ENCODE measurements at regions not wholly inside any gene's neighbourhood (a gene's known extent, or its start where the extent isn't known, plus 50 kb on each side); places are given as distances from the start of the nearest gene placed in this dataset.
"Not testable (repeated sequence)": the region's sequence is repeated elsewhere in the genome, so short reads cannot be mapped to it uniquely, and the experiment has no call there.

DNA sequence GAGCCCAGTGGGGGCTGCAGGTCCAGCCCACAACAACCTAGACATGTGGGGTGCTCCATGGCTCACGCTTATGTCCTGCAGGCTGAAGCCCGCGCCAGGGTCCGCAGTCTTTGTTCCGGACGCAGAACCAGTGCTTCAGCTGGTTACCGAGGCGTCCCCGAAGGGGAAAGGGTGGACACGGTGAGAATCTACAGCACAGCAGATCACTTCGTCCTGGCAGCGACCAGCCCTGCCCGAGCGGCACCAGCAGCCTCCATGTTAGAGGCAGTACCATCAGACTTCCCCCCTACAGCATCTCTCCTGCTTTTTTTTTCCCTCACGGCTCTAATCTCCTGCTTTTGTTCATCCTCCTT lies 1736.4 kb downstream of the TP53TG3F start:
- no peak for DNase-seq (ENCODE audit: low read depth)

DNA sequence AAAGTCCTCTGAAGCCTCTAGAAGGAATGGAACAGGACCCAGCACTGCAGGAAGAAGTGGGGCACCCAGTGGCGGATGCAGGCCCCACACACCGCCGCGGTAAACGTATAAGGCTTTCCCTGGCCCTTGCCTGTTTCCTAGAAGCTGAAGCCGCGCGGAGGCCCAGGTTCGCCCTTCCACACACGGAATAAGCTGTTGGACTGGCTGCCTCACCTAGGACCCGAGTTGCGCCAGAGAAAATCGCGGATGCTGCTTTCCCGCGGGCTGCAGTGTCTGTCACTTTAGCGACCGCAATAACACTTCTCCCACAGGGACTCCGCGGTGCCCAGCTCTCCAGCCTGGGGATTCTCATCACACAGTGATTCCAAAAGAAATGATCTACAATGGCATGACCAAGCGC lies 1736.9 kb downstream of the TP53TG3F start:
- no peak for DNase-seq (ENCODE audit: low read depth)

DNA sequence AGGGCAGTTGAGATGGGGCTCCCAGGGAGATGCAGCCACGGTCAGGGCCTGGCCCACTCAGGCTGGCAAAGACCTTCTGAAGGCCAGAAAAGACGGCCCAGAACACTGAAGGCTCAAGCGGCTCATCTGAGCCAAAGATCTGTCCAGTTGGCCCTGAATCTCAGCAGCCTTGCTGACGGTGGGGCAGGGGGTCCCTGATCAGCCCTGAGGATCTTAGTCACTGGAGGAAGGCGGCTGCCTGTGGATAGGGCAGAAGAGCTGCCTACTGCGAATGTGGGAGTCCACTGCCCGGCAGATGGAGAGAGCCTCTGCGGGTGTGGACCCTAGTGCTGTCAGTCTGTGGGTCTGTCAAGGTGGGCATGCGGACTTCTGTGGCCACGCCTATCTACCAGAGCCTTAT lies 1738.2 kb downstream of the TP53TG3F start:
- no peak for DNase-seq (ENCODE audit: low read depth)

DNA sequence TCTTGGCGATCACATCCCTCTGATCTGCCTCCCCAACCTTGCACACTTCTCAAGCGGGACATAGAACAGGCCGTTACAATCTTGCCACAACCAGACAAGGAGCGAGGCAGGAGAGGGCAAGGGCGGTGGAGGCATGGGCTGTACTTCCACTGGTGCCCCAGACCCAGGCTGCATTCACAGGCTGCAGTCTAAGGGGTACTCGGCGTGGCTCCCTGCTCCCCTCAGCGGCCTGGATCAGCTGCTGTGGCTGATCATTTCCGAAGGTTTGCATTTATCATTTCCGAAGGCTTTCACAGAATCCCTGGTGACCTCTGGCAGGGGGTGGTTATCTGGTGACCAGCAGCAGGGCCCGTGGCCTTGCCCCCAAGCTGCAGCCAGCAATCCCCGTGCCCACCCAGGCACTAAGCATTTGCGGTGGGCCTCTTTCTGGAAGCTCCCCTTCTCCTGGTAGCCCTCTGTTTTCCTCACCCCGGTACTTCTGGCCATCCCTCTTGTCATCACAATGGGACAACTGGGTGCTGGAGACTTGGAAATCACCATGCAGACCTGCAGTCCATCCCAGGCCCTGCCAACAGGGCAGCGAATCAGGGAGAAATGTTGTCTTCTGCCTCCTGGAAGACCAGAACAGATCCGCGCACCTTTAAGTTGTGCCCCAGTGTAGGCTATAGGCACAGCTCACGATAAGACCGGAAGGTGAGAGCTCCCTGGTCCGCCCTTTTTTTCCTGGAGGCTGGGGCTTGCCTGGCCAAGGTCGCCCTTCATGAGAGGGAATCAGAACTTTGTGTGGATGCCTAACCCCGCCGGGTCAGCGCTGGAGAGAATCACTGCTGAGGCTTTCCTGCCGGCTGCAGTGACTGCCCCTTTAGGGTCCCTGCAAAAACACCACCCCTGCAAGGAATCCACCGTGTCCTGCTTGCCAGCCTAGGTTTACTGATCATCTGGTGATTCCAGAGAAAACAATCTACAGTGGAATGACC lies 1739.1 kb downstream of the TP53TG3F start:
- no peak for DNase-seq (ENCODE audit: low read depth)

DNA sequence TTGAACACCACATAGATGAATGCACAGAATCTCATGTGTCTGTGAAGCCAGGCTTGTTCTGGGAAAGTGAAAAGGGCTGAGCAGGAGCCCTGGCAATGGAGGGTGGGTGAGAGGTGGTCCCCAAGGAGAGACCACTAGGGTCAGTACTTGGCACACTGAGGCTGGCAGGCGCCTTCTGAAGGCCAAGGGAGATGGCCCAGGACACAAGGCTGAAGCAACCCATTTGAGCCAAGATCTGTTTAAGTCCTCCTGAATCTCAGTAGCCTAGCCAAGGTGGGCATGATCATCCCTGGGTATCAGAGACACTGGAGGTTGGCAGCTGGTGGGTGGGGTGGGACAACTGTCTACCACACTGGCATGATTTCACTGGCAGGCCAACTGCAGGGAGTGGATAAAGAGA lies 1741.2 kb downstream of the TP53TG3F start:
- DNase-seq (ENCODE audit: low read depth), result no peak

DNA sequence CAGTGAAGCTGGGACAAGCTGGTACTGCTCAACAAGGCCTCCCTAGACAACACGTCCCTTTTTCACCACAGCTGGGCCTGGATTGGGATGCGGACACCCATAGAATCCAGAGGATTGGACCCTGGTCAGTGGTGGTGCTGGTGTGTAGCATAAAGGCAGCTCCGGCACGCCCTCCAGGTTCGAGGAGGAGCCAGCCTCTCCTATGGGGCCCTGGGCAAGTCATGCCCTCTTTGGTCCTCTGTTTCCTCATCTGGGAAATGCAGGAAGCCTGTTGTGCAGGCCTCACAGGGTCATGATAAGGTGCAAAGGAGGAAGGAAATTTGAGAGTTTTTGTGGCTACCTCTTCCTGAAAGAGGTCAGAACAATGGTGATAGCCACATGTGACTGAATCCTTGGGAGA lies 1741.7 kb downstream of the TP53TG3F start:
- no peak for DNase-seq (ENCODE audit: low read depth)

DNA sequence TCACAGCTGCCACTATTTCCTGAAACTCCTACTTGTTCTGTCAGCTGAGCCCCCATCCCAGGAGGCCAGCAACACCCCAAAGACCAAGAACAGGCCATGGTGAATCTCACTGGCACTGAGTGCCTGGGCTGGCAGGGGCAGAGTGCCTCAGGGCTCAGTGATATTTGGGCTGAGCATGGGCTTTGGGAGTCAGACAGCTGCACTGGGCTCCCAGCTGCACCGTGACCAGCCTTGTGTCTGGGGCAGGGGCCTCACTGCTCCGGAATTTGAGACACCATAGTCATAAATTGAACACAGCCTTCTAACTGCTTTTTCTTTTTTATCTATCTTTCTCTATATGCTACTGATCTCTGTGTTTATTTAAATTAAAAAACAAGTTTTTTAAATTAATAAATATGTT lies 1744.2 kb downstream of the TP53TG3F start:
- no peak for DNase-seq (ENCODE audit: low read depth)

DNA sequence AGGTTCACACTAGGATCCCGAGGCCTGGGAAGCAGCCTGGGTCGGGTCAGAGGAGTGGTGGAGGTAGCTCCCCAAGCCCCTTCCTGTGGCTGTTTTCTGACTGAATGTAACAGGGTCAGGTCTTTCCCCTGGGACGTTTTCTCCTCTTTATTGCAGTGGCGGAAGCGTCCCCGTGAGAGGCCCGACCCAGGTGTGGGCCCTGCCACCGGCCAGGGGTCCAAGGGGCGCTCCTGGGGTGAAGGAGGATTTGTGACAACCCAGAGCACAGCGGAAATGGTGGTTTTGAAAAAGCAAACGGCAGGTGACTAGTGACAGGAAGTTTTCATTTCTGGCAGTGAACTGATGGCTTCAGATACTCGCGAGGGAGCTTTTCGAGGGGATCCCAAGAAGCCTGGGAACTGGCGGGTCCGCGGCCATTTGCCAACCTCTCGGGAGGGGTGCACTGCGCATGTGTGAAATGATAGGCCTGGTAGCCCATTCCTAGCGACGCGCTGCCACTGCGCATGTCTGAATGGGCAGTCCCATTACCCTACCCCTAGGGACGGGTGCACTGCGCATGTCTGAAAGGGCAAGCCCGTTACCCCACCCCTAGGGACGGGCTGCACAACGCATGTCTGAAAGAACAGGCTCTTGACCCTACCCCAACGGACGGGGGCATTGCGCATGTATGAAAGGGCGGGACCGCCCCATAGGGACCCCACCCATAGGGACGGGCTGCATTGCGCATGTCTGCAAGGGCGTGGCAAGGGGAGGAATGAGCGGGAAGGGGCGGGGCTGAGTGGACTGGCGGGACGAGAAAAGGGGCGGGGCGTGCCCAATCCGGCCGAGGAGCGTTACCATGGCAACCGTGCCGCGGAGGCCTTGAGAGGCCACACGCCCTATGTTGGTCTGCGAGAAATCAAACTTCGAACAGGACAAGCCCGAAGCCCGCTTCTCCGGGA lies 1747.9 kb downstream of the TP53TG3F start:
- DNase-seq (ENCODE audit: low read depth), result no peak

DNA sequence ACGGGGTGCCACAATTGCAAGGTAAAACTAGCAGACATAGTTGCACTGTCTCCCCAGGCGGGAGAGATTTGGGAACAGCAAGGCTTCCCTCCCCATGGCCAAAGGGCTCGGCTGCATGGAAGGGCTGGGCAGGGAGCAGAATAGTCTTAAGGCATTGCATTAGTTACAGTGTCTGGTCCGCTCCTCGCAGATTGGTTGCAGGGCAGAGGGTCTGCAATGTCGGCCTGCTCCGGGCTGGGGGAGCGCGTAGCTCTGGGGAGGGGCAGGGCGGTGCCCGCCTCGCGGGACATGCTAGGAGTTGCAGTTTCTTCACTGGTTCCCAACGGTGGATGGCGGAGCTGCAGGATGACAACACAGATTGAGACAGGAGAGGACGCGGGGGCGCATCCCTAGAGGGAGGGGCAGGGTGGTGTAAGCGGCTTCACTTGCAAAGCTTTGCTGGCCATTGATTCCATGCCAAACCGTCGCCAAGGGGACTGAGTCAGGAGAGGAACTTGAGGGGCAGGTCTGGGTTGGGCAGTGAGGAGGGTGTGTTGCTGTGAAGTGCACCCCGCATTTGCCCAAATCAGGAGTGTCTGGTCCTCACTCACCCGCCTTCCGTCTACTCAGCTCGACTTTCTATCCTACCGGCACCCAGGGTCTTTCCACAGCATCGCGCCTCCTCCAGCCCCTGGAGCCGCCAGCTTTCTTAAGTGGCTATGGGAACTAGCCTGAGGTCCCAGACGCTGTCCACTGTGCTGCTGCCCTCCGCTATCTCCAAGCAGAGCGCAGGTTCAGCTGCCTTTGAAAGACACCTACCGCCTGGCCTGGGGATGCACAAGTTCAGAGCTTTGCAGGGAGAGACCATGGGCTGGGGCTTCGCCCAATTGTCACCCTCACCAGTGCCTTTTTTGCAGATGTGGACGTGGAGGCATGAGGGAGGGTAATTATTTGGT lies 1748.9 kb downstream of the TP53TG3F start:
- no peak for DNase-seq (ENCODE audit: low read depth)

DNA sequence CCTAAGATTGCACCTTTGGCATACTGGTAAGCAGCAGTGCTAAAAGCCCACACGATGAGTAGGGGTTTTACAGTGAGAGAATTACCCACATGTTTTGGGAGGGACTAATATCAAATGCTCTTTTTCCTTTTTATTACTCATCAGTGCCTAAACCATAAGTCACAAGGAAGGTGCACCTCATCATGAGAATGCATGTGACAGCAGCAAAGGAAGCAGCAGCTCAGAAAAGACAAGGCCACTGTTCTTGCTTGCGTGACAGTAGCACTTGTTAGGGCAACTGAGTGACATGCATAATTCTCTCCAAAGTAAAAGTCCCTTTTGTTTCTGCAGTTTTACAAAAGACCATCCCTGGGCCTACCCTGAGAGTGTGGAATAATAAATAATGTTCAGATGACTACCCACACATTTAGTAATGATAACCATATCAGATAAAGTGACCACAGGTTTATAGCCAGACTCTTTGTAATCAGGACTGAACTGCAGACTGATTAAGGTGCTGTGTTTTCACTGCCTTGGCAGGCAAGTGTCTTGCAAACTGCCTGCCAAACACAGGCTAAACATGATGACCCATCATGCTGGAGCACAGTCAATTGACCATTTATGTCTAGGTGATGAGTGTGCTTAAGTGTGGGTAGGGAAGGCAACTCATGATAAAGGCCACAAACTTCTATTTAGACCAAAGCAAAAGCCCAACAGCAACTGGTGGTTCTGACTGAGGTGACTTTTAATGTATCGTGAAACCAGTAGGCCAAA lies 1751.4 kb downstream of the TP53TG3F start:
- no peak for DNase-seq (ENCODE audit: low read depth)

DNA sequence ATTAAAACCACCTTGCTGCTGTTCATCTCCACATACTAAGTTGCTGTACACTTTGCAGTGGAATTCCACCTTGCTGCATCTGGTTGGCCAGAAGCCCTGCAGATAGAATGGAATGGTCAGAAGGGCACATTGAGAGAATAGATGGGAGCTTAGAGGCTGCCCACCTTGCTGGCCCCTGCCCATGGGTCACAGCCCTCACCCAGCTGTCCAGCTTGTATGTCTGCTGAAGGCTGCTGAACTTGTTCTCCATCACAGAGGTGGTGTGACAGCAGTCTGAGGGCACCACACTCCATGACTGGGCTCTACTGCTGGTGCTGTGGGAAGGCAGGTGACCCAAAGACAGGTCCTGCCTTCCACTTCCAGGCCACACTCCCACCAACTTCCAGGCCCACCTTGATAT lies 1755.4 kb downstream of the TP53TG3F start:
- DNase-seq (ENCODE audit: low read depth), result no peak

DNA sequence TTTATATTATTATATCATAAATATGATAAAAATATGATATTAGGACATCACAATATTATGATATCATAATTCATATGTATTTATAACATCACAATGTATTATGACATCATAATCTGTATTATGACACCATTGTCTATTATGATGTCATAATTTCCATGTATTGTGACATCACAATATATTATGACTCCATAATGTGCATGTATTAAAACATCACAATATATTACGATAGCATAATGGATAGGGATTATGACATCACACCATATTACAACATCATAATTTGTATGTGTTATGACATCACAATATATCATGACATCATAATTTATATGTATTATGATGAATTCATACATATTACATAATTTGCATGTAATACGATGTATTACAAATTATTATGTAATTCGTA lies 1755.9 kb downstream of the TP53TG3F start:
- no peak for DNase-seq (ENCODE audit: low read depth)

DNA sequence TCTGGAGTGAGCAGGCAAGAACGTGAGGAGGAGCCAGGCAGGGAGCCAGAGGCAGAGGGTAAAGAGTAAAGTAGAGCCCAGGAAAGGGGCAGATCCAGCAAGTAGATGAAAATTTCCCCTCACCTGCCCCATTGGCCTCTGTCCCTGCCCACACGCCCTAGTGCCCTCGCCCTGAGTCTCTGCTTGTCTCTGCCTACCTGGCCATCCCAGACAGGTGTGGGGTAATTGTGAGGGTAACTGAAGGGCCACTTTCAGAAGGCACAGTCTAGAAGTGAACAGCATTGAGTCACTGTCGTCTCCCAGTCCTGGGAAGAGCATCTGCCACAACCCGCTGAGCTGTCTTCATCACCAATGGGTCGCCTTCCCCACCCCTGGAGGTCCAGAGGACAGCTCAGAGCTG lies 1756.8 kb downstream of the TP53TG3F start:
- not testable (repeated sequence) for DNase-seq (ENCODE audit: low read depth)

DNA sequence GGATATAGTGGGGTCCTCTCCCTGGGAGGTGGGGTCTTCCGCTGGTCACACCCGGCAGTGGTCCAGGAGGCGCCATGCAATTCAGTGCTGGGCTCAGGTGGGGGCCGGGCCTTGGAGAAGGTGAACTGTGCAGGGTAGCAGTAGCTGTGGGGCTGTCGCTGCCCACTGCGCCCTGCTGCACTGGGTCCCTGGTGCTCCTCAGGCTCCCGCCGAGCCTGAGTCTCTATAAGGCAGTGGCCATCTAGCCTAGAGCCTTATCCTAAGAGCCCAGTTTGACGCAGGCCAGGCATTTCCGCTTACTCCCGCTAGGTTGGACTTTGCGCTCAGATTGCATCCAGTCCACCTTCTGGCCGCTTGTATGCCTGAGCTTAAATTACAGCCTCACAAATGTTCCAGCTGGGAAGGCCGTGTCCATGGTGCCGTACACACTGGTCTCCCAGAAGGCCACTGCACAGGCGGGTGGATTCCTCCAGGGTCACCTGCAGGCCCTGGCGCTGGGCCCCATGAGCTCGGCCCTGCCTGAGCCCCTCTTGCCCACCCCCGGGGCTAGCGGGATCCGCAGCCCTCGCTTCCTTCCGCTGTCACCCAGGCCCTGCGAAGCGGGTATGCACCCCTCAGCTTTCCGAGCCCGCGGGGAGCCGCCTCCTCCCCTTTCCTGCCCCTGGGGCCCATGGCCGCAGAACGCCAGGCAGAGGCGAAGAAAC lies 1762.2 kb downstream of the TP53TG3F start:
- no peak for DNase-seq (ENCODE audit: low read depth)

DNA sequence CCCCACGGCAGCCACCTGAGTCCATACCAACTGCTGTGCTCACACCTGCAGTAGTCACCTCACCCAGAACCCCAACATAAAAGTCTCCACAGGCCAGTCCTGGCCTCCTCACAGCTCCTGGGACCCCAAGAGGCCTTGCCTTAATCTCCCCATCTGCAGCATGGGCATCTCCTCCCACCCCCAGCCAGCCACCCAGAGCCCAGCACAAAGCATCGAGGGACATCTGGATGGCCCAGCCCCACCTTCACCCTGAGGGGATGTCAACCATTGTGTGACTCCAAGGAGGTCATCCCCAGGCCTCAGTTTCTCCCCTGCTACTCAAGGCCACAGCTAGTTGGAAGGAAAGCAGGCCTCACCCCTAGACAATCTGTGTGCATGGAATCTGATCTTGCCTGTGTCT lies 1775.3 kb downstream of the TP53TG3F start:
- no peak for DNase-seq (ENCODE audit: low read depth)

DNA sequence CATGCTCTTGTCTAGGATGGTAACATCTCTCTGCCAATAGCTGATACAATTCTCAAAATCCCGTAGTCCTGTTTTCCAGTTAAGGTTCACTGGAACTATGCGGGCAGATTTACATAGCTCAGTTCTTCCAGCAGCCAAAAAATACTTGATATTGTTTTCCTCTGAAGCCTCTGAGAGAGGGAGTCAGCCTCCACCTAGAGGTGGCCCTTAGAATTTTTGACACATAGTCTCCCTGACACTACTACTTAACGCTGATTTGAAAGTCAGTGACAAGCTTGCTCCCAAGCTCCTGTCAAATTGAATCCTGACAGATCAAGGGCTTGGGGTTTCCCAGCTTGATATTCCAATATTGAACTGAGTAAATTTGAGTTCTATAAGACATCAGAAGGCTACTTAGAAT lies 1780.1 kb downstream of the TP53TG3F start:
- no peak for DNase-seq (ENCODE audit: low read depth)

DNA sequence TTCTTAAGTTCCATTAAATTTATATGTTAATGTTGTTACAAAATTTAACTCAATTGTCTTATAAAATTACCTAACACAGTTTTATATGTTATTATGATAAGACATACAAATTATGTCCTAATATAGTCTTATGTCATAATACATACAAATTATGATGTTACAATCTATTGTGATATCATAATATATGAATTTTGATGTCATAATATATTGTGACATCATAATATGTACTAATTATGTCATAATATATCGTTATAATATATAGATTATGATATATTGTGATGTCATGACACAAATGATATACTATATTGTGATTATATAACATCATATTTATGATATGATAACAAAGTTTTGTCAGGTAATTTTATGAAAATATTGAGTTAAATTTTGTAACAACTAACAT lies 1789.6 kb downstream of the TP53TG3F start:
- DNase-seq (ENCODE audit: low read depth), result no peak

DNA sequence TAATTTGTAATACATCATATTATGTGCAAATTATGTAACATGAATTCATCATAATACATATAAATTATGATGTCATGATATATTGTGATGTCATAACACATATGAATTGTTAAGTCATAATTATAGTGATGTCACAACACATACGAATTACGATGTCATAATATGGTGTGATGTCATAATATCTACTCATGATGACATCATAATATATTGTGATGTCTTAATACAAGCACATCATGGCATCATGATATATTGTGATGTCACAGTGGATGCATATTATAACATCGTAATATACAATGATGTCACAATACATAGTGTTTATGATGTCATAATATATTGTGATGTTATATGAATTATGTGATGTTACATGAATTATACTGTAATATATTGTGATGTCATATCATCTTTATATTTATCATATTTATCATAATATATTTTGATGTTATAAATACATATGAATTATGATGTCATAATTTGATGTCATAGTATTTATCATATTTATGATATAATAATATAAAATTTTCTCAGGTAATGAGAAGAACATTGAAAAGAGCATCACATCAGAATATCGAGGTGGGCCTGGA lies 1793.0 kb downstream of the TP53TG3F start:
- peak; percentile 1 for DNase-seq (ENCODE audit: low read depth)

DNA sequence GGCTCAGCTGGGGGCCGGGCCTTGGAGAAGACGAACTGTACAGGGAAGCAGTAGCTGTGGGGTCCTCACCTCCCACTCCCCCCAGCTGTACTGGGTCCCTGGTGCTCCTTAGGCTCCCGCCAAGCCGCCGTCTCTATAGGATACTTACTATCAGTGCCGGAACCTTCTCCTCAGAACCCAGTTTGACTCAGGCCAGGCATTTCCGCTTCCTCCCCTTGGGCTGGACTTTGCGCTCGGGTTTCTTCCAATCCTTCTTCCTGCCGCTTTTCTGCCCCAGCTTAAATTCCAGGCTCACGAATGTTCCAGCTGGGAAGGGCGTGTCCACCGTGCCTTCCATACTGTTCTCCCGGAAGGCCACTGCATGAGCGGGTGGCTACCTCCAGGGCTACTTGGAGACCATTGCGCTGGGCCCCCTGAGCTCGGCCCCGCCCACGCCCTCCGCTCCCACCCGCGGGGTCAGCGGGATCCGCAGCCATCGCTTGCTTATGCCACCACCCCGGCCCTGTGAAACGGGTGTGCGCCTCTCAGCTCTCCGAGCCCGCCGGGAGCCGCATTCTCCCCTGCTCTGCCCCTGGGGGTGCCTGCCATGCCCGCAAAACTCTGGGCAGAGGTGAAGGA lies 1795.9 kb downstream of the TP53TG3F start:
- no peak for DNase-seq (ENCODE audit: low read depth)
